Activated T-cell treated with anti-CD3 and anti-CD28 coated beads, Interleukin-2, amount 50 U/mL, for 72 hours (primary cell): ENCODE measurements at regions not wholly inside any gene's neighbourhood (a gene's known extent, or its start where the extent isn't known, plus 50 kb on each side); places are given as distances from the start of the nearest gene placed in this dataset.
"Not testable (repeated sequence)": the region's sequence is repeated elsewhere in the genome, so short reads cannot be mapped to it uniquely, and the experiment has no call there.

Source experiments
- ATAC-seq, 2 donors: fragments of 150-1000 bp; cut with Tn5 transposase; replicated peaks in 1 of 2; 2 replicates each; pipeline ENCODE4 v1.10.0; 2021; ENCODE audit warnings: moderate library complexity in 2 of 2, mild to moderate bottlenecking in 1 of 2
- DNase-seq, 2 donors: peaks; one replicate each; pipeline ENCODE4 v3.0.0; 2021 to 2022; ENCODE audit warnings: mixed read lengths in 1 of 2
- H3K27ac Mint-ChIP-seq: one replicate; pipeline ENCODE4 v1.8.0; 2022; ENCODE audit warnings: mild to moderate bottlenecking, moderate library complexity, mixed read lengths
- H3K27me3 Mint-ChIP-seq: one replicate; pipeline ENCODE4 v1.8.0; 2022; ENCODE audit warnings: low read depth, mixed read lengths
- H3K36me3 Mint-ChIP-seq, 2 donors: one replicate each; pipeline ENCODE4 v1.8.0; 2022; ENCODE audit warnings: mixed read lengths in 2 of 2, mild to moderate bottlenecking in 1 of 2; ENCODE audit not compliant: insufficient read depth in 2 of 2
- H3K4me1 Mint-ChIP-seq: one replicate; pipeline ENCODE4 v1.8.0; 2022; ENCODE audit warnings: low read depth, mixed read lengths
- H3K4me3 Mint-ChIP-seq, 2 donors: one replicate each; pipeline ENCODE4 v1.8.0; 2022; ENCODE audit warnings: mild to moderate bottlenecking in 2 of 2, mixed read lengths in 2 of 2, moderate library complexity in 2 of 2
- H3K9me3 Mint-ChIP-seq, 2 donors: one replicate each; pipeline ENCODE4 v1.8.0; 2022; ENCODE audit warnings: mixed read lengths in 2 of 2

DNA sequence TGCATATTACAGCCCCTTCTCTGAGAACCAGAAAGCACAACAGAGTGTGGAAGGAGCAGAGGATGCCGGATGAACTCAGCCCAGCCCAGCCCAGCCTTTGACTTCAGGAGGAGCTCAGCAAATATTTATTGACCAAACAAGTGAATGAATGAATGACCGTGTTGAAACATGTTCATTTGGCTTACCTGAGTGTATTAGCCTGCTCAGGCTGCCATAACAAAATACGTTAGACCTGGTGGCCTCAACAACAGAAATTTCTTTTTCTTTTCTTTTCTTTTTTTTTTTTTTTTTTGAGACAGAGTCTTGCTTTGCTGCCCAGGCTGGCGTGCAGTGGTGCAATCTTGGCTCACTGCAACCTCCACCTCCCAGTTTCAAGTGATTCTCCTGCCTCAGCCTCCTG, 164.7 kb downstream of the RGS9 start:
- not testable (repeated sequence) for H3K4me1 Mint-ChIP-seq, DNase-seq, H3K9me3 Mint-ChIP-seq, H3K4me3 Mint-ChIP-seq, H3K27ac Mint-ChIP-seq, H3K36me3 Mint-ChIP-seq, ATAC-seq
- H3K27me3 Mint-ChIP-seq, result peaks cover 23% of the 10 kb centered on the region

DNA sequence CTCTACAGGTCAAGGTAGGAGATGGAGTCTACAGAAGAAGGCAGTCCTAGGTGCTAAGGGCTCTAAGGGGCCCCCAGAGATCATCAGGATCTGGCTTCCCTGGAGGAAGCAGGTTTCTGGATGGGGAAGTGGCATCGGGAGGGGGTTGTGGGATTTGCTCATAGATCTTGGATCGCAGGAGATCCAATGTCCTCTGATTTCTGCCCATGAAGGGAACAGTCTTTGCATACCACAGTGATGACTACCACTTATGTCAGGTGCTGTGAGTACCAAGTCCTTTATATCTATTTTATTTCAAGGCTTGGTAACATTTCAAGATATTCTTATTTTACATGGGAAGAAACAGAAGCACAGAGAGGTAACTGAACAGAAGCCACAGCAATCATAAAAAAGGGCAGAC, 164.0 kb downstream of the RGS9 start:
- Mint-ChIP-seq H3K4me1 (no peaks in the 10 kb centered on the region), H3K27me3 (peaks cover 23% of the 10 kb centered on the region), H3K4me3 (no peak overlapping the region), H3K27ac (no peak overlapping the region), H3K36me3 (peaks cover 0 to 1% of the 10 kb centered on the region in 2 donors), H3K9me3 (no peaks in the 10 kb centered on the region)
- ATAC-seq, result no peak
- DNase-seq, result no peak

DNA sequence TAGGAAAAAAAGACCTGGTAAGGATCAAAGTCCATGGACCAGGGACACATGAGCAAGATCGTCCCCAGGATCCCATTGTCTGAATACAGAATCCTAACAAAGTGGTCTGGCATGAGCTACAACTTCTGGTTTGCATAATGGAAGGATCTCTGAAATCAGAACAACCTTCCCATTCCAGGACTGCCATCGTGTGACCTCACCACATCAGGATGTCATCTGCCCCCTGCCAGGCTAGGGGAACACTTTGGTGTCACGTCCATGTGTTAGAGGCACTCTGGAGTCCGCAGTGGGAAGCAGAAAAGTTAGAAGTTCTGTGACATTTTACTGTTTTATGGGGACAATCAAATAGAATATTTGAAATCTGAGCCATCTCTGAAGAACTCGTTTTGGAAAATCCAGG, 160.7 kb downstream of the RGS9 start:
- H3K27me3 Mint-ChIP-seq, result peaks cover 17% of the 10 kb centered on the region
- DNase-seq, result no peak
- no peak overlapping the region for H3K27ac Mint-ChIP-seq
- peaks cover 0 to 1% of the 10 kb centered on the region in 2 donors for H3K36me3 Mint-ChIP-seq
- no peak for ATAC-seq
- H3K9me3 Mint-ChIP-seq, result no peaks in the 10 kb centered on the region
- H3K4me1 Mint-ChIP-seq, result peaks cover 7% of the 10 kb centered on the region
- no peak overlapping the region for H3K4me3 Mint-ChIP-seq

DNA sequence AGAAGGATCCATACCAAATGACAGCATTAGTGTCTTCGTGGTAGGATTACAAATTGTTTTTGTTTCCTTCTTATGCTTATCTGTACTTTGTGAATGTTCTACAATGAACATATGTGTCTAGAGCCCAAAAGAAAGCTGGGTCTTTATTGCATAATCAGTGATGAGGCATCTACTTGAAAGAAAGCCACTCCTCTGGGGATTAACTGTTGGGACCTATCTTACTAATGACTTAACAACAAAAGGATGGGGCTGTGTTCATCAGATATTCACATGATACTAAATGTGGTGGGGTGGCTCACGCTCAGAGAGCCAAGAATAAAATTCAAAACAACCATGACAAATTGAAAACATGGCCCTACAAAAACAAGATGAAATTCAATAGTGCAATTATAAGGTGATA, 160.2 kb downstream of the RGS9 start:
- Mint-ChIP-seq H3K9me3 (no peaks in the 10 kb centered on the region), H3K27me3 (peaks cover 12% of the 10 kb centered on the region), H3K4me1 (peaks cover 7% of the 10 kb centered on the region), H3K36me3 (peaks cover 0 to 1% of the 10 kb centered on the region in 2 donors), H3K4me3 (no peak overlapping the region), H3K27ac (no peak overlapping the region)
- DNase-seq (no peak), ATAC-seq (no peak)

DNA sequence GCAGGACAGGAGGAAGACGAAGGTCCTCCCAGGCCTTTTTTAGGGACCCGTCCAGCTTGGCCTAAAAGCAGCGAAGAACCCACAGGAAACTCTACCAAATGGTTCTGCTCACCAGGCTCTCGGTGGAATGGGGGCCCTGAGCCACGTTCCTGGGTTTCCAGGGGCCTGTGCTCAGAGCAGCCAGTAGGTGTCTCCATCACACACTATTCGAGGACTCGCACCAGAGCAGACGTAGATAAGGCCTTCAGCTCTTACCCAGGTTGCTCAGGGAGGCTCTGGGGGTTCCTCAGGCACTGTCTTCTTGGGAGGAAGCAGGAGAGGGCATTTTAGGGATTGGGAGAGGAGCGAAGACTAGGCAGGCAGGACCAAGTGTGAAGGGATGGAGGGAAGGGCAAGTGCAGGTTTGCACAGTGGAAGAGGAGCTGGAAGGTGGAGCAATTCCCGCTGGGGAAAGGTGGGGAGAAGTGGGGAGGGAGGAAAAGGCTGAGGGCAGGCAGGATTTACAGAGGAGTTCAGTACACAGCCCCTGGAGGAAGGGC, 157.1 kb downstream of the RGS9 start:
- DNase-seq (peak; percentile 54), ATAC-seq (peak; percentile 81 to 85)
- no peaks in the 10 kb centered on the region for H3K36me3 Mint-ChIP-seq
- H3K9me3 Mint-ChIP-seq, result no peaks in the 10 kb centered on the region
- H3K4me1 Mint-ChIP-seq, result peaks cover 7% of the 10 kb centered on the region
- no peak overlapping the region for H3K4me3 Mint-ChIP-seq
- H3K27ac Mint-ChIP-seq, result no peak overlapping the region
- H3K27me3 Mint-ChIP-seq, result no peaks in the 10 kb centered on the region

GRCh38 chr17:65293584-65294180, 156.5 kb downstream of the RGS9 start:
- no peaks in the 10 kb centered on the region for H3K36me3 Mint-ChIP-seq
- H3K4me1 Mint-ChIP-seq, result peaks cover 7% of the 10 kb centered on the region
- H3K9me3 Mint-ChIP-seq, result no peaks in the 10 kb centered on the region
- no peak overlapping the region for H3K27ac Mint-ChIP-seq
- DNase-seq (no peak), ATAC-seq (no peak)
- no peak overlapping the region for H3K4me3 Mint-ChIP-seq
- no peaks in the 10 kb centered on the region for H3K27me3 Mint-ChIP-seq

GRCh38 chr17:65292430-65292829, 155.3 kb downstream of the RGS9 start:
- Mint-ChIP-seq H3K27ac (no peak overlapping the region), H3K4me1 (peaks cover 7% of the 10 kb centered on the region), H3K9me3 (no peaks in the 10 kb centered on the region), H3K36me3 (no peaks in the 10 kb centered on the region), H3K27me3 (no peaks in the 10 kb centered on the region), H3K4me3 (no peak overlapping the region)
- ATAC-seq (no peak), DNase-seq (no peak)

DNA sequence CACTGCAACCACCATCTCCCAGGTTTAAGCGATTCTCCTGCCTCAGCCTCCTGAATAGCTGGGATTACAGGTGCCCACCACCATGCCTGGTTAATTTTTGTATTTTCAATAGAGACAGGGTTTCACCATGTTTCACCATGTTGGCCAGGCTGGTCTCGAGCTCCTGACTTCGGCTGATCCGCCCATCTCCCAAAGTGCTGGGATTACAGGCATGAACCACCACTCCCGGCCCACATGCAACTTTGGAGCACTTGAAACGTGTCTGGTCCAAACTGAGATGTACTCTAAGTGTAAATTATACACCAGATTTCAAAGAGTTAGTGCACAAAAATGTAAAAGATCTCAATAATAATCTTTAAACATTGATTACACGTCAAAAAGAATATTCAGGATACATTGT, 154.1 kb downstream of the RGS9 start:
- not testable (repeated sequence) for H3K9me3 Mint-ChIP-seq, H3K36me3 Mint-ChIP-seq, H3K27ac Mint-ChIP-seq, H3K27me3 Mint-ChIP-seq, H3K4me3 Mint-ChIP-seq, ATAC-seq, H3K4me1 Mint-ChIP-seq, DNase-seq

GRCh38 chr17:65290616-65291015, 153.4 kb downstream of the RGS9 start:
- DNase-seq, result no peak
- ATAC-seq, result no peak
- Mint-ChIP-seq H3K4me3 (no peak overlapping the region), H3K9me3 (no peaks in the 10 kb centered on the region), H3K36me3 (no peaks in the 10 kb centered on the region), H3K27ac (no peak overlapping the region), H3K27me3 (no peaks in the 10 kb centered on the region), H3K4me1 (peaks cover 7% of the 10 kb centered on the region)

GRCh38 chr17:65290056-65290455, 152.9 kb downstream of the RGS9 start:
- Mint-ChIP-seq H3K4me1 (peaks cover 7% of the 10 kb centered on the region), H3K4me3 (no peak overlapping the region), H3K27me3 (no peaks in the 10 kb centered on the region), H3K36me3 (no peaks in the 10 kb centered on the region), H3K27ac (no peak overlapping the region), H3K9me3 (no peaks in the 10 kb centered on the region)
- no peak for DNase-seq
- ATAC-seq, result no peak

- ATAC-seq, result no peak
- Mint-ChIP-seq H3K27me3 (peaks cover 5% of the 10 kb centered on the region), H3K9me3 (peaks cover 0 to 1% of the 10 kb centered on the region in 2 donors), H3K36me3 (no peaks in the 10 kb centered on the region), H3K4me1 (no peaks in the 10 kb centered on the region), H3K4me3 (no peak overlapping the region), H3K27ac (no peak overlapping the region)
- DNase-seq, result no peak
Measured at GRCh38 chr17:65287040-65287439, 149.9 kb downstream of the RGS9 start.

DNA sequence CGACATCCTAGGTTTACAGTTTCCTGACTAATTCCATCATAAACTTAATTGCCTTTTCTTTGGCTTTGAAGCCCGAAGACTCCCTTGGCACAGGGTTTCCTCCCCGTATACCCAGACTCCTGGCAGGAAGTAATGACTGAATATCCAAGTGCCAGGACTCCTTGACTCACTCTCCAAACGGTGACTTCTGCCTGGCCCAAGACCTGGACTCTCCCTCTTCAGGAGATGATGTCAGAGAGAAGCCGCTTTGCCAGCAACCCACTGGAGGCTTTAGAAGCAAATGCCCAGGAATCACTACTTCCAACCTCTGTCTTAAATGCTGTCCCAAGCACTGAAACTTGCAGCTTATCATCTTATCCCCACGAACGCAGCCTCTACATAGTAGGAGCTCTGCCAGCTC, 146.5 kb downstream of the RGS9 start:
- Mint-ChIP-seq H3K27ac (no peak overlapping the region), H3K36me3 (no peaks in the 10 kb centered on the region), H3K4me3 (no peak overlapping the region), H3K4me1 (no peaks in the 10 kb centered on the region), H3K27me3 (peaks cover 5% of the 10 kb centered on the region), H3K9me3 (peaks cover 0 to 1% of the 10 kb centered on the region in 2 donors)
- DNase-seq (no peak), ATAC-seq (no peak)

DNA sequence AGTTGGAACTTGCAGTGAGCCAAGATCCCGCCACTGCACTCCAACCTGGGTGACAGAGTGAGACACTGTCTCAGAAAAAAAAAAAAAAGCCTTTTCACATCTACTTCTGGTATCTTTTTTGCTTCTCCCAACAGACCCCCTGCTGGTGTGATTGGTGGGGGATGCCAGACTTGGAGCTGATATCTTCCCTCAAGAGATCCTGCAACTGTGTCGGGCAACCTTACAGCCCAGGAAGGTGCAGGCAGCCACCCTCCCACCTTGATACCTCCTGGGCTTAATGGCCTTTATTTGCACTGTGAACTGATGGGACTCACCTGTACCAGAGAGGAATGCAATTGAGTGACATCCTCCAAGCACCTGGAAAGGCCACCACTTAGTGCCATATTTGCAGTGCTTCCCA, 142.3 kb downstream of the RGS9 start:
- no peaks in the 10 kb centered on the region for H3K9me3 Mint-ChIP-seq
- no peak overlapping the region for H3K4me3 Mint-ChIP-seq
- no peaks in the 10 kb centered on the region for H3K36me3 Mint-ChIP-seq
- no peak overlapping the region for H3K27ac Mint-ChIP-seq
- no peak for DNase-seq
- H3K4me1 Mint-ChIP-seq, result peaks cover 17% of the 10 kb centered on the region
- peaks cover 34% of the 10 kb centered on the region for H3K27me3 Mint-ChIP-seq
- no peak for ATAC-seq

DNA sequence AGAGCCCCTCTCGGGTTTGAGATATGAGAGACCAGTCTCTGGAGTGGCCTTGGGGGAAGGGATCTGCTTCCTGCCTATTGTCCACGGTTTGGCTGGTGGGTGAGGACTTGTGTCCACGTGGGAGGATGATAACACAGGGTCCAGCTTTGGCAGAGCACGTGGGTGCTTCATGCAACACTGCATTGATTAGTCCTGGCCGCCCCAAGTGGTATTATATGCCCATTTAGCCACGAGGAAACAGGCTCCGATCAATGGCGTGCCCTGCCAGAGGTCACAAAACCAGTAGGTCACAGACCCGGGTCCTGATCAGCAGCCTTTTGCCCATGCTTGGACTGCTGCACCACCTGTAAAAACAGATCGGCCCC, 141.6 kb downstream of the RGS9 start:
- ATAC-seq, result no peak
- no peak overlapping the region for H3K4me3 Mint-ChIP-seq

More for the DNA sequence above, 141.6 kb downstream of the RGS9 start:
- peaks cover 17% of the 10 kb centered on the region for H3K4me1 Mint-ChIP-seq
- no peak overlapping the region for H3K27ac Mint-ChIP-seq
- no peaks in the 10 kb centered on the region for H3K36me3 Mint-ChIP-seq
- DNase-seq, result no peak
- peaks cover 36% of the 10 kb centered on the region for H3K27me3 Mint-ChIP-seq
- H3K9me3 Mint-ChIP-seq, result no peaks in the 10 kb centered on the region
